SK-N-SH treated with all-trans-retinoic acid at 6 μM for 48 hours (cell line): ENCODE measurements at regions not wholly inside any gene's neighbourhood (a gene's known extent, or its start where the extent isn't known, plus 50 kb on each side); places are given as distances from the start of the nearest gene placed in this dataset.

Experiments used
- ARNTL ChIP-seq: fragments of 450-650 bp; formaldehyde crosslinking; IDR thresholded peaks from 2 replicates; pipeline ENCODE4 v1.5.0; 2020; ENCODE audit warnings: low read depth, mild to moderate bottlenecking, moderate library complexity, borderline replicate concordance
- ESRRG ChIP-seq: fragments of 250-450 bp; sonication (Bioruptor Pico); IDR thresholded peaks from 2 replicates; pipeline ENCODE4 v1.6.1; 2021; ENCODE audit warnings: mild to moderate bottlenecking
- ISL1 ChIP-seq: fragments of 250-450 bp; sonication (Bioruptor Pico); IDR thresholded peaks from 2 replicates; pipeline ENCODE4 v2.1.2; 2022; ENCODE audit warnings: mild to moderate bottlenecking, moderate library complexity
- OSR1 ChIP-seq: fragments of 250-450 bp; sonication (Bioruptor Pico); IDR thresholded peaks from 2 replicates; pipeline ENCODE4 v1.8.0; 2022; ENCODE audit warnings: moderate library complexity, mild to moderate bottlenecking, inconsistent platforms
- RARB ChIP-seq: fragments of 250-450 bp; sonication (Bioruptor Pico); IDR thresholded peaks from 2 replicates; pipeline ENCODE4 v1.8.0; 2021; ENCODE audit warnings: mild to moderate bottlenecking, moderate library complexity
- SNAI2 ChIP-seq: fragments of 250-450 bp; sonication (Bioruptor Pico); IDR thresholded peaks from 2 replicates; pipeline ENCODE4 v1.5.0; 2020; ENCODE audit warnings: mild to moderate bottlenecking, moderate library complexity
- TOX ChIP-seq: fragments of 250-450 bp; sonication (Bioruptor Pico); IDR thresholded peaks from 2 replicates; pipeline ENCODE4 v1.8.0; 2021; ENCODE audit warnings: mild to moderate bottlenecking, moderate library complexity, borderline replicate concordance
- ZFP30 ChIP-seq: fragments of 450-650 bp; formaldehyde crosslinking; IDR thresholded peaks from 2 replicates; pipeline ENCODE4 v1.5.0; 2022; ENCODE audit warnings: mild to moderate bottlenecking, moderate library complexity
- ZNF70 ChIP-seq: fragments of 450-650 bp; formaldehyde crosslinking; IDR thresholded peaks from 2 replicates; pipeline ENCODE4 v1.5.0; 2020; ENCODE audit warnings: mild to moderate bottlenecking, moderate library complexity
- TF ChIP-seq, protein P1 (sequence below): fragments of 250-450 bp; sonication (Bioruptor Pico); IDR thresholded peaks from 2 replicates; pipeline ENCODE4 v1.5.1; 2020; ENCODE audit warnings: low read depth, mild to moderate bottlenecking, moderate library complexity
- TF ChIP-seq, protein P2 (sequence below): fragments of 250-450 bp; sonication (Bioruptor Pico); IDR thresholded peaks from 2 replicates; pipeline ENCODE4 v1.8.0; 2020; ENCODE audit warnings: mild to moderate bottlenecking, moderate library complexity, borderline replicate concordance

DNA sequence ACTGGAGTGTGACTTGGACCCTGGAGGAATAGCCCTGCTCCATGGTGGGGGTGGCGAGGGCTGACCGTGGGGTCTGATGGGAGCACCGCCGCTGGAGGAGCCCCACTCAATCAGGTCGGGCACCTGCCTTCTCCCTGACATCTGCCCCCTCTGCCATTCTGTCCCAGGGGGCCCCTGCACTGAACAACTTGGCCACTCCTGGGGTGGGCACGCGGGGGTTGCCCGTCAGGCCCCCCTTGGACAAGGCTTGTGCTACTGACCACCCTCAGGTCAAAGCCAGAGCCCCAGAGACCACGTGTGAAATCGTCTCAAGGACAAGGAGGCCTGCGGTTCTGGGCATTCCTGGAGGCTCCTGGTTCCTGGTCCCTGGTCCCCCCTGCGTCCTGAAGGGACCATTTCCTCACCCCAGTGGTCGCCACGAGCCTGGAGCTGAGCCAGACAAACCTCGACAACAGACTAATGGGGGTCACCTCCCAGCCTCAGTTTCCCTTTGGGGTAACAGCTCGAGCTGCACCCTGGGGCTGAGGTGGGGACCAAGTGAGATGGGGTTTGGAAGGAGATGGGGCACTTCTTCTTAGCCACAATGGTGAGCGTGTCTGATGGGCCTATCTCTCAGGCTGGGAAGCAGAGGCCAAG, 73.4 kb upstream of the RNU6ATAC start:
- TF ChIP-seq, protein P1, sequence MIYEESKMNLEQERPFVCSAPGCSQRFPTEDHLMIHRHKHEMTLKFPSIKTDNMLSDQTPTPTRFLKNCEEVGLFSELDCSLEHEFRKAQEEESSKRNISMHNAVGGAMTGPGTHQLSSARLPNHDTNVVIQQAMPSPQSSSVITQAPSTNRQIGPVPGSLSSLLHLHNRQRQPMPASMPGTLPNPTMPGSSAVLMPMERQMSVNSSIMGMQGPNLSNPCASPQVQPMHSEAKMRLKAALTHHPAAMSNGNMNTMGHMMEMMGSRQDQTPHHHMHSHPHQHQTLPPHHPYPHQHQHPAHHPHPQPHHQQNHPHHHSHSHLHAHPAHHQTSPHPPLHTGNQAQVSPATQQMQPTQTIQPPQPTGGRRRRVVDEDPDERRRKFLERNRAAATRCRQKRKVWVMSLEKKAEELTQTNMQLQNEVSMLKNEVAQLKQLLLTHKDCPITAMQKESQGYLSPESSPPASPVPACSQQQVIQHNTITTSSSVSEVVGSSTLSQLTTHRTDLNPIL: no peak
- TF ChIP-seq OSR1 (CRISPR knock-in tag) (no peak), RARB (no peak), ZFP30 (CRISPR knock-in tag) (no peak), ARNTL (CRISPR knock-in tag) (no peak), ZNF70 (no peak), TOX (CRISPR knock-in tag) (no peak), ESRRG (CRISPR knock-in tag) (no peak), ISL1 (CRISPR knock-in tag) (no peak), SNAI2 (CRISPR knock-in tag) (no peak)
- TF ChIP-seq, protein P2, sequence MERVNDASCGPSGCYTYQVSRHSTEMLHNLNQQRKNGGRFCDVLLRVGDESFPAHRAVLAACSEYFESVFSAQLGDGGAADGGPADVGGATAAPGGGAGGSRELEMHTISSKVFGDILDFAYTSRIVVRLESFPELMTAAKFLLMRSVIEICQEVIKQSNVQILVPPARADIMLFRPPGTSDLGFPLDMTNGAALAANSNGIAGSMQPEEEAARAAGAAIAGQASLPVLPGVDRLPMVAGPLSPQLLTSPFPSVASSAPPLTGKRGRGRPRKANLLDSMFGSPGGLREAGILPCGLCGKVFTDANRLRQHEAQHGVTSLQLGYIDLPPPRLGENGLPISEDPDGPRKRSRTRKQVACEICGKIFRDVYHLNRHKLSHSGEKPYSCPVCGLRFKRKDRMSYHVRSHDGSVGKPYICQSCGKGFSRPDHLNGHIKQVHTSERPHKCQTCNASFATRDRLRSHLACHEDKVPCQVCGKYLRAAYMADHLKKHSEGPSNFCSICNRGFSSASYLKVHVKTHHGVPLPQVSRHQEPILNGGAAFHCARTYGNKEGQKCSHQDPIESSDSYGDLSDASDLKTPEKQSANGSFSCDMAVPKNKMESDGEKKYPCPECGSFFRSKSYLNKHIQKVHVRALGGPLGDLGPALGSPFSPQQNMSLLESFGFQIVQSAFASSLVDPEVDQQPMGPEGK (CRISPR knock-in tag): no peak
